GM12865 (cell line): ENCODE measurements at regions not wholly inside any gene's neighbourhood (a gene's known extent, or its start where the extent isn't known, plus 50 kb on each side); places are given as distances from the start of the nearest gene placed in this dataset.

Experiments
- DNase-seq: peaks from one replicate; pipeline ENCODE4 v3.0.0; 2010; ENCODE audit warnings: low read depth
- H3K4me3 ChIP-seq: 2 replicates; pipeline ENCODE4 v1.5.1; 2011; ENCODE audit warnings: mild to moderate bottlenecking, low read depth, low read length, control low read depth
- TF ChIP-seq, protein P1 (sequence below): IDR thresholded peaks from 2 replicates; pipeline ENCODE4 v1.5.1; 2011; ENCODE audit warnings: low read length, control low read depth, low read depth, inconsistent platforms; ENCODE audit not compliant: insufficient read depth; ENCODE audit errors: missing control alignments

- no peak overlapping the region for H3K4me3 ChIP-seq
- TF ChIP-seq, protein P1, sequence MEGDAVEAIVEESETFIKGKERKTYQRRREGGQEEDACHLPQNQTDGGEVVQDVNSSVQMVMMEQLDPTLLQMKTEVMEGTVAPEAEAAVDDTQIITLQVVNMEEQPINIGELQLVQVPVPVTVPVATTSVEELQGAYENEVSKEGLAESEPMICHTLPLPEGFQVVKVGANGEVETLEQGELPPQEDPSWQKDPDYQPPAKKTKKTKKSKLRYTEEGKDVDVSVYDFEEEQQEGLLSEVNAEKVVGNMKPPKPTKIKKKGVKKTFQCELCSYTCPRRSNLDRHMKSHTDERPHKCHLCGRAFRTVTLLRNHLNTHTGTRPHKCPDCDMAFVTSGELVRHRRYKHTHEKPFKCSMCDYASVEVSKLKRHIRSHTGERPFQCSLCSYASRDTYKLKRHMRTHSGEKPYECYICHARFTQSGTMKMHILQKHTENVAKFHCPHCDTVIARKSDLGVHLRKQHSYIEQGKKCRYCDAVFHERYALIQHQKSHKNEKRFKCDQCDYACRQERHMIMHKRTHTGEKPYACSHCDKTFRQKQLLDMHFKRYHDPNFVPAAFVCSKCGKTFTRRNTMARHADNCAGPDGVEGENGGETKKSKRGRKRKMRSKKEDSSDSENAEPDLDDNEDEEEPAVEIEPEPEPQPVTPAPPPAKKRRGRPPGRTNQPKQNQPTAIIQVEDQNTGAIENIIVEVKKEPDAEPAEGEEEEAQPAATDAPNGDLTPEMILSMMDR = no peak
- peak; percentile 32 for DNase-seq
Measured at GRCh38 chr6:23417133-23417532, 708.9 kb upstream of the NRSN1 start.

- DNase-seq = no peak
- TF ChIP-seq, protein P1 = no peak
- H3K4me3 ChIP-seq = no peak overlapping the region
Measured at GRCh38 chr6:23418095-23418494, 707.9 kb upstream of the NRSN1 start.

GRCh38 chr6:23419046-23419445, 707.0 kb upstream of the NRSN1 start:
- no peak for DNase-seq
- no peak overlapping the region for H3K4me3 ChIP-seq
- TF ChIP-seq, protein P1 = no peak

DNA sequence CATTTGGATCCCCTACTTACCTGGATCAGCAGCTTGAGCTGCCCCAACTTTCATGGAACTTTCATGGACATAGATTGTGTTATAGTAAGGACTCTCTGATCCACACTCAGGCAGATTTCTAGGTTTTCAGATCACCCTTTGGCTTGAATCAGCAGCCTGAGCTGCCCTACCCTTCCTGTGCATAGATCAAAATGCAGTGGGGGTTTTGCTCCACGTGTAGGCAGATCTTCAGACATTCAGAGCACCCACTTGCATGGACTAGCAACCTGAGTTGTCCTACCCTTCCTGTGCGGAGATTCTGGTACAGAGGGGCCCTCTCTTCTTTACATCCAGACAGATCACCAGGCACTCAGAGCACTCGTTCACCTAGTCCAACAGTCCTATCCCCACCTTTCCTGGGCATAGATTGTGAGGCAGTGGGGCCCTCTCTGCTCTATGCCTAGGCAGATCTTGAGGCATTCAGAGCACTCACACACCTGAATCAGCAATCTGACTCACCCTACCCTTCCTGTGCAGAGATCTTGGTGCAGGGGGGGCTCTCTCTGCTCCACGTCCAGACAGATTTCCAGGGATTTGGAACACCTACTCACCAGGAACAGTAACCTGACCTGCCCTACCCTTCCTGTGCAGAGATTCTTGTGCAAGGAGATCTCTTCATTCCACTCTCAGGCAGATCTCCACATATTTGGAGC, 705.2 kb upstream of the NRSN1 start:
- no peak for DNase-seq
- TF ChIP-seq, protein P1 = no peak

GRCh38 chr6:23424584-23424983, 701.4 kb upstream of the NRSN1 start:
- DNase-seq = no peak
- TF ChIP-seq, protein P1 = no peak
- H3K4me3 ChIP-seq = no peak overlapping the region

More for the DNA sequence above, 705.2 kb upstream of the NRSN1 start:
- no peak overlapping the region for H3K4me3 ChIP-seq

- DNase-seq = no peak
- H3K4me3 ChIP-seq = no peak overlapping the region
- TF ChIP-seq, protein P1 = no peak
Measured at GRCh38 chr6:23435126-23435525, 690.9 kb upstream of the NRSN1 start.

- H3K4me3 ChIP-seq = no peak overlapping the region
- TF ChIP-seq, protein P1 = no peak
- DNase-seq = no peak
Measured at GRCh38 chr6:23435798-23436197, 690.2 kb upstream of the NRSN1 start.
